ENCODE measurements at regions not wholly inside any gene's neighbourhood (a gene's known extent, or its start where the extent isn't known, plus 50 kb on each side); places are given as distances from the start of the nearest gene placed in this dataset.

GRCh38 chr5:110134963-110135935 lies 445.5 kb downstream of the MAN2A1 start:
- DNase-seq = no peak
- Histone ChIP-seq H3K27ac (no peak overlapping the region), H3K4me1 (no peaks in the 10 kb centered on the region), H3K27me3 (no peaks in the 10 kb centered on the region), H3K36me3 (no peaks in the 10 kb centered on the region), H3K4me3 (no peak overlapping the region), H3K9me3 (no peaks in the 10 kb centered on the region)
- WGBS, 2 donors = 74 to 81% methylated on average over 11 of the region's 11 CpGs
- TF ChIP-seq POLR2AphosphoS5 (IDR thresholded peaks at IDR 0.05) (no peak), EP300 (IDR thresholded peaks at IDR 0.05) (no peak), POLR2A (IDR thresholded peaks at IDR 0.05) (no peak), CTCF (IDR thresholded peaks at IDR 0.05) (no peak)
- intact Hi-C loops (cut with DNase I) = no loop called here

GRCh38 chr5:110150199-110150598 lies 460.5 kb downstream of the MAN2A1 start:
- TF ChIP-seq CTCF (IDR thresholded peaks at IDR 0.05) (no peak), EP300 (IDR thresholded peaks at IDR 0.05) (no peak), POLR2AphosphoS5 (IDR thresholded peaks at IDR 0.05) (no peak), POLR2A (IDR thresholded peaks at IDR 0.05) (no peak)
- H3K9me3 ChIP-seq = no peaks in the 10 kb centered on the region
- no peak for DNase-seq
- WGBS, 2 donors = 42 to 75% methylated on average over 5 of the region's 5 CpGs
- H3K4me1 ChIP-seq = no peaks in the 10 kb centered on the region
- intact Hi-C loops (cut with DNase I) = no loop called here
- no peaks in the 10 kb centered on the region for H3K27me3 ChIP-seq
- no peak overlapping the region for H3K4me3 ChIP-seq
- H3K27ac ChIP-seq = no peak overlapping the region
- H3K36me3 ChIP-seq = no peaks in the 10 kb centered on the region

- Histone ChIP-seq H3K27me3 (no peaks in the 10 kb centered on the region), H3K4me1 (no peaks in the 10 kb centered on the region), H3K27ac (no peak overlapping the region), H3K9me3 (no peaks in the 10 kb centered on the region), H3K4me3 (no peak overlapping the region), H3K36me3 (no peaks in the 10 kb centered on the region)
- intact Hi-C loops (cut with DNase I) = no loop called here
- WGBS, 2 donors = 87 to 89% methylated on average over 1 of the region's 1 CpG
- no peak for DNase-seq
- no peak for TF ChIP-seq POLR2A (IDR thresholded peaks at IDR 0.05)
- TF ChIP-seq POLR2AphosphoS5 (IDR thresholded peaks at IDR 0.05) = no peak
These were observed 469.5 kb downstream of the MAN2A1 start for GRCh38 chr5:110159202-110159601.

- no peaks in the 10 kb centered on the region for H3K4me1 ChIP-seq
- no peak for DNase-seq
- intact Hi-C loops (cut with DNase I) = no loop called here
- no peak overlapping the region for H3K27ac ChIP-seq
- TF ChIP-seq POLR2A (IDR thresholded peaks at IDR 0.05) (no peak), EP300 (IDR thresholded peaks at IDR 0.05) (no peak)
- no peak overlapping the region for H3K4me3 ChIP-seq
- no peaks in the 10 kb centered on the region for H3K36me3 ChIP-seq
- H3K27me3 ChIP-seq = no peaks in the 10 kb centered on the region
- no peaks in the 10 kb centered on the region for H3K9me3 ChIP-seq
- WGBS, 2 donors = 84 to 86% methylated on average over 2 of the region's 2 CpGs
These were observed 471.4 kb downstream of the MAN2A1 start for GRCh38 chr5:110161162-110161561.

- H3K27me3 ChIP-seq = no peaks in the 10 kb centered on the region
- H3K4me3 ChIP-seq = no peak overlapping the region
- no peaks in the 10 kb centered on the region for H3K36me3 ChIP-seq
- TF ChIP-seq EP300 (IDR thresholded peaks at IDR 0.05) (no peak), POLR2A (IDR thresholded peaks at IDR 0.05) (no peak), CTCF (IDR thresholded peaks at IDR 0.05) (no peak), POLR2AphosphoS5 (IDR thresholded peaks at IDR 0.05) (no peak)
- H3K4me1 ChIP-seq = no peaks in the 10 kb centered on the region
- H3K27ac ChIP-seq = no peak overlapping the region
- DNase-seq = no peak
- H3K9me3 ChIP-seq = peaks cover 0 to 1% (median 0%) of the 10 kb centered on the region in 4 donors
- intact Hi-C loops (cut with DNase I) = no loop called here
These were observed 475.6 kb downstream of the MAN2A1 start for GRCh38 chr5:110165366-110165765.
